PFSK-1 (cell line): ENCODE measurements at regions not wholly inside any gene's neighbourhood (a gene's known extent, or its start where the extent isn't known, plus 50 kb on each side); places are given as distances from the start of the nearest gene placed in this dataset.

Source experiments
- POLR2AphosphoS5 ChIP-seq: IDR thresholded peaks from 2 replicates; pipeline ENCODE4 v1.6.1; 2012; ENCODE audit warnings: low read depth, mild to moderate bottlenecking, control low read depth, low read length, moderate library complexity
- SIN3A ChIP-seq: IDR thresholded peaks from 2 replicates; pipeline ENCODE4 v1.6.1; 2012; ENCODE audit warnings: mild to moderate bottlenecking, low read length, moderate library complexity, borderline replicate concordance; ENCODE audit not compliant: insufficient read depth
- TAF1 ChIP-seq: IDR thresholded peaks from 2 replicates; pipeline ENCODE4 v1.6.1; 2012; ENCODE audit warnings: low read length, control low read depth, borderline replicate concordance; ENCODE audit not compliant: insufficient read depth
- TF ChIP-seq, protein P1 (sequence below), 2 experiments: IDR thresholded peaks; 2 replicates each; pipeline versions ENCODE4 v1.6.1 to v1.8.0; 2011 to 2012; ENCODE audit warnings: low read depth in 2 of 2, low read length in 2 of 2, control low read depth in 1 of 2, inconsistent platforms in 1 of 2, mild to moderate bottlenecking in 1 of 2, moderate library complexity in 1 of 2; ENCODE audit not compliant: insufficient read depth in 1 of 2

DNA sequence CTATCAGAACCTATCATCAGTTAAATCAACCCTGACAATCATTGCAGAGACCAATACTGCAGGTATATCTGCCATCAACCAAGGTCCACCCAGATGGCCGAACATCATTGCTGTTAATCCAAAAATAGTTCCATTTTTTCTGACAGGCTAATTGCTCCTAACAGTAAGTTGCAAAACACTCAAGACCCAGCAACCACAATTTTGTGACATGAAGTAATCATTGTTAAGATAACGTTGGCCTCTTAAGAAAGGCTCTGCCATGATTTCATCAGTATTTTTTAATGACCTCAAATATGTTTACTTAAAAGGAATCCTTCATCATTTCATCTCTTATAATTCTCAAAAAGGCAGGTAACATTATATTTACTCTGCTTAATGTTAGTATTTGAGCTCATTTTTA lies 553.4 kb upstream of the POM121L12 start:
- TF ChIP-seq, protein P1, sequence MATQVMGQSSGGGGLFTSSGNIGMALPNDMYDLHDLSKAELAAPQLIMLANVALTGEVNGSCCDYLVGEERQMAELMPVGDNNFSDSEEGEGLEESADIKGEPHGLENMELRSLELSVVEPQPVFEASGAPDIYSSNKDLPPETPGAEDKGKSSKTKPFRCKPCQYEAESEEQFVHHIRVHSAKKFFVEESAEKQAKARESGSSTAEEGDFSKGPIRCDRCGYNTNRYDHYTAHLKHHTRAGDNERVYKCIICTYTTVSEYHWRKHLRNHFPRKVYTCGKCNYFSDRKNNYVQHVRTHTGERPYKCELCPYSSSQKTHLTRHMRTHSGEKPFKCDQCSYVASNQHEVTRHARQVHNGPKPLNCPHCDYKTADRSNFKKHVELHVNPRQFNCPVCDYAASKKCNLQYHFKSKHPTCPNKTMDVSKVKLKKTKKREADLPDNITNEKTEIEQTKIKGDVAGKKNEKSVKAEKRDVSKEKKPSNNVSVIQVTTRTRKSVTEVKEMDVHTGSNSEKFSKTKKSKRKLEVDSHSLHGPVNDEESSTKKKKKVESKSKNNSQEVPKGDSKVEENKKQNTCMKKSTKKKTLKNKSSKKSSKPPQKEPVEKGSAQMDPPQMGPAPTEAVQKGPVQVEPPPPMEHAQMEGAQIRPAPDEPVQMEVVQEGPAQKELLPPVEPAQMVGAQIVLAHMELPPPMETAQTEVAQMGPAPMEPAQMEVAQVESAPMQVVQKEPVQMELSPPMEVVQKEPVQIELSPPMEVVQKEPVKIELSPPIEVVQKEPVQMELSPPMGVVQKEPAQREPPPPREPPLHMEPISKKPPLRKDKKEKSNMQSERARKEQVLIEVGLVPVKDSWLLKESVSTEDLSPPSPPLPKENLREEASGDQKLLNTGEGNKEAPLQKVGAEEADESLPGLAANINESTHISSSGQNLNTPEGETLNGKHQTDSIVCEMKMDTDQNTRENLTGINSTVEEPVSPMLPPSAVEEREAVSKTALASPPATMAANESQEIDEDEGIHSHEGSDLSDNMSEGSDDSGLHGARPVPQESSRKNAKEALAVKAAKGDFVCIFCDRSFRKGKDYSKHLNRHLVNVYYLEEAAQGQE (IDR thresholded peaks at IDR 0.05; ENCODE audit: insufficient read depth in 1 of 2, low read depth in 2 of 2, low read length in 2 of 2) = no peak
- TF ChIP-seq TAF1 (no peak), POLR2AphosphoS5 (no peak), SIN3A (no peak)
